GM20000 (cell line): ENCODE measurements at regions not wholly inside any gene's neighbourhood (a gene's known extent, or its start where the extent isn't known, plus 50 kb on each side); places are given as distances from the start of the nearest gene placed in this dataset.

Experiments used
- DNase-seq: peaks from one replicate; pipeline ENCODE4 v3.0.0; 2012; ENCODE audit warnings: low spot score
- CTCF ChIP-seq: IDR thresholded peaks from 2 replicates; pipeline ENCODE4 v1.5.1; 2012; ENCODE audit warnings: mild to moderate bottlenecking, control low read depth; ENCODE audit errors: extremely low read depth, missing control alignments

- TF ChIP-seq CTCF = no peak
- no peak for DNase-seq
These were observed 381.3 kb downstream of the ANXA1 start for GRCh38 chr9:73532985-73533384.

GRCh38 chr9:73536403-73536802 lies 384.7 kb downstream of the ANXA1 start:
- no peak for TF ChIP-seq CTCF
- DNase-seq = no peak

- TF ChIP-seq CTCF = no peak
- no peak for DNase-seq
These were observed 385.9 kb downstream of the ANXA1 start for GRCh38 chr9:73537561-73537960.

GRCh38 chr9:73539881-73540390 lies 388.3 kb downstream of the ANXA1 start:
- TF ChIP-seq CTCF = no peak
- no peak for DNase-seq

- TF ChIP-seq CTCF = no peak
- DNase-seq = no peak
These were observed 390.3 kb downstream of the ANXA1 start for GRCh38 chr9:73541923-73542322.

GRCh38 chr9:73543727-73544126 lies 392.1 kb downstream of the ANXA1 start:
- TF ChIP-seq CTCF = no peak
- no peak for DNase-seq

GRCh38 chr9:73548201-73548600 lies 396.5 kb downstream of the ANXA1 start:
- no peak for TF ChIP-seq CTCF
- no peak for DNase-seq
